B cell (primary cell): ENCODE measurements at regions not wholly inside any gene's neighbourhood (a gene's known extent, or its start where the extent isn't known, plus 50 kb on each side); places are given as distances from the start of the nearest gene placed in this dataset.

Experiments
- ATAC-seq: fragments of 200-7000 bp; cut with Tn5 transposase; one replicate; pipeline ENCODE4 v1.10.0; 2021; ENCODE audit warnings: low read depth, mild to moderate bottlenecking, moderate number of reproducible peaks, moderate library complexity
- CTCF ChIA-PET: fragments of 350-600 bp; sonication (Branson Sonifier 250); formaldehyde crosslinking; loops from one replicate; lab custom pipeline; 2021; ENCODE audit warnings: antibody characterized with exemption, inconsistent platforms; lab: Charles Lee
- POLR2A ChIA-PET: fragments of 350-600 bp; sonication (Branson Sonifier 250); formaldehyde crosslinking; loops from one replicate; lab custom pipeline; 2021; ENCODE audit warnings: antibody characterized with exemption; lab: Charles Lee
- DNase-seq: peaks from one replicate; pipeline ENCODE4 v3.0.0; 2013
- H2AFZ ChIP-seq: 2 replicates; pipeline ENCODE4 v1.6.1; 2012; ENCODE audit warnings: mild to moderate bottlenecking, low read depth, low read length; ENCODE audit not compliant: insufficient read depth, poor library complexity, severe bottlenecking
- H3K27ac ChIP-seq, 2 donors: 1 replicate in 1 of 2; 2 replicates in 1 of 2; pipeline ENCODE4 v1.5.1; 2012 to 2013; ENCODE audit warnings: low read length in 2 of 2, mild to moderate bottlenecking in 2 of 2, moderate library complexity in 1 of 2
- H3K27me3 ChIP-seq, 4 experiments: fragments of 200-600 bp in 1 of 4; sonication (generic) in 1 of 4; replicated peaks in 1 of 4; 1 replicate in 2 of 4; 2 replicates in 2 of 4; pipeline versions ENCODE4 v1.6.1 to v1.7.0; 2013 to 2016; ENCODE audit warnings: low read length in 3 of 4, mild to moderate bottlenecking in 2 of 4, mixed read lengths in 1 of 4, moderate library complexity in 1 of 4; ENCODE audit not compliant: insufficient read depth in 4 of 4, control insufficient read depth in 3 of 4; ENCODE audit errors: control extremely low read depth in 1 of 4
- H3K36me3 ChIP-seq, 2 experiments: replicated peaks in 1 of 2; 1 replicate in 1 of 2; 2 replicates in 1 of 2; pipeline versions ENCODE4 v1.6.1 to v1.7.1; 2013; ENCODE audit warnings: low read length in 1 of 2; ENCODE audit not compliant: insufficient read depth in 2 of 2, control insufficient read depth in 1 of 2; ENCODE audit errors: control extremely low read depth in 1 of 2, extremely low read depth in 1 of 2
- H3K4me1 ChIP-seq, 2 donors: fragments of 200-600 bp in 1 of 2; sonication (generic) in 1 of 2; 1 replicate in 1 of 2; 2 replicates in 1 of 2; pipeline versions ENCODE4 v1.5.1 to v1.6.1; 2013 to 2017; ENCODE audit warnings: low read length in 2 of 2; ENCODE audit not compliant: control insufficient read depth in 2 of 2, insufficient read depth in 2 of 2
- H3K4me2 ChIP-seq: replicated peaks from 2 replicates; pipeline ENCODE3; 2012; ENCODE audit warnings: mild to moderate bottlenecking, low read depth, low read length; ENCODE audit not compliant: poor library complexity, severe bottlenecking
- H3K4me3 ChIP-seq, 5 experiments: fragments of 200-600 bp in 1 of 5; sonication (generic) in 1 of 5; 1 replicate in 3 of 5; 2 replicates in 2 of 5; pipeline versions ENCODE4 v1.5.1 to v1.7.0; 2011 to 2016; ENCODE audit warnings: low read length in 4 of 5, mild to moderate bottlenecking in 4 of 5, low read depth in 2 of 5, control low read depth in 1 of 5, moderate library complexity in 1 of 5; ENCODE audit not compliant: insufficient read depth in 1 of 5; ENCODE audit errors: control extremely low read depth in 1 of 5, extremely low read depth in 1 of 5
- H3K79me2 ChIP-seq: fragments of 200-600 bp; sonication (generic); one replicate; pipeline ENCODE4 v1.6.0; 2016; ENCODE audit warnings: low read length; ENCODE audit not compliant: control insufficient read depth, insufficient read depth
- H3K9ac ChIP-seq: fragments of 200-600 bp; sonication (generic); 2 replicates; pipeline ENCODE4 v1.6.1; 2017; ENCODE audit warnings: mild to moderate bottlenecking, low read length, moderate library complexity
- H3K9me3 ChIP-seq, 3 donors: one replicate each; pipeline versions ENCODE4 v1.6.1 to v1.7.1; 2013; ENCODE audit warnings: low read length in 2 of 3; ENCODE audit not compliant: control insufficient read depth in 2 of 3, insufficient read depth in 1 of 3; ENCODE audit errors: control extremely low read depth in 1 of 3
- H4K20me1 ChIP-seq: 2 replicates; pipeline ENCODE4 v1.6.0; 2012; ENCODE audit warnings: mild to moderate bottlenecking, low read length; ENCODE audit not compliant: insufficient read depth, control insufficient read depth, poor library complexity, severe bottlenecking
- H3K27ac Mint-ChIP-seq: one replicate; pipeline ENCODE4 v1.8.0; 2021; ENCODE audit warnings: mixed read lengths
- H3K27me3 Mint-ChIP-seq: one replicate; pipeline ENCODE4 v1.8.0; 2021; ENCODE audit warnings: mixed read lengths
- H3K4me1 Mint-ChIP-seq: one replicate; pipeline ENCODE4 v1.8.0; 2021; ENCODE audit warnings: mixed read lengths
- H3K4me3 Mint-ChIP-seq: one replicate; pipeline ENCODE4 v1.8.0; 2021; ENCODE audit warnings: mixed read lengths
- H3K9me3 Mint-ChIP-seq: one replicate; pipeline ENCODE4 v1.8.0; 2022; ENCODE audit warnings: mixed read lengths; ENCODE audit not compliant: insufficient read depth
- CTCF ChIP-seq: fragments of 200-600 bp; IDR thresholded peaks from one replicate; pipeline ENCODE4 v1.8.0; 2022; ENCODE audit warnings: antibody characterized with exemption, mild to moderate bottlenecking
- EZH2 ChIP-seq: IDR thresholded peaks from 2 replicates; pipeline ENCODE4 v1.6.1; 2012; ENCODE audit warnings: borderline replicate concordance, low read depth, mild to moderate bottlenecking, moderate library complexity, low read length; ENCODE audit not compliant: insufficient read depth, poor library complexity, severe bottlenecking
- WGBS: methylation state at CpG from one replicate; pipeline ENCODE4 v1.1.5; 2013; ENCODE audit warnings: missing lambda C conversion rate; ENCODE audit not compliant: insufficient coverage; 5-methylcytosine and 5-hydroxymethylcytosine counted together
- intact Hi-C: fragments of 100-400 bp; cut with micrococcal nuclease; formaldehyde crosslinking; loops from one replicate; pipeline ENCODE4 v1.10.0; 2022

- no peak for ATAC-seq
- H3K36me3 ChIP-seq: no peaks in the 10 kb centered on the region
- H3K79me2 ChIP-seq: no peaks in the 10 kb centered on the region
- DNase-seq: no peak
- no peak overlapping the region for H3K27ac Mint-ChIP-seq
- no peak overlapping the region for H2AFZ ChIP-seq
- H3K27me3 Mint-ChIP-seq: no peaks in the 10 kb centered on the region
- 100% methylated on average over 1 of the region's 3 CpGs for WGBS
- H3K27me3 ChIP-seq: no peaks in the 10 kb centered on the region
- no peaks in the 10 kb centered on the region for H3K4me1 Mint-ChIP-seq
- H3K4me3 Mint-ChIP-seq: no peak overlapping the region
- no peak overlapping the region for H3K4me2 ChIP-seq
- no peak overlapping the region for H3K4me3 ChIP-seq
- intact Hi-C loops: no loop called here
- no peak overlapping the region for H3K9ac ChIP-seq
- H3K9me3 ChIP-seq: no peaks in the 10 kb centered on the region
- ChIA-PET CTCF (no interaction called here), POLR2A (no interaction called here)
- H3K27ac ChIP-seq: no peak overlapping the region
- TF ChIP-seq EZH2: no peak
- no peak for TF ChIP-seq CTCF
- no peaks in the 10 kb centered on the region for H3K4me1 ChIP-seq
- H4K20me1 ChIP-seq: no peaks in the 10 kb centered on the region
- H3K9me3 Mint-ChIP-seq: no peaks in the 10 kb centered on the region
Observed at GRCh38 chr2:56707218-56707617, 523.4 kb downstream of the CCDC85A start.

GRCh38 chr2:56707650-56708049, 523.9 kb downstream of the CCDC85A start:
- no peaks in the 10 kb centered on the region for H3K27me3 Mint-ChIP-seq
- TF ChIP-seq EZH2 (no peak), CTCF (no peak)
- no peak overlapping the region for H3K4me3 Mint-ChIP-seq
- H3K9me3 Mint-ChIP-seq: no peaks in the 10 kb centered on the region
- Histone ChIP-seq H3K4me1 (no peaks in the 10 kb centered on the region), H3K27ac (no peak overlapping the region), H2AFZ (no peak overlapping the region), H3K4me2 (no peak overlapping the region), H3K27me3 (no peaks in the 10 kb centered on the region), H3K79me2 (no peaks in the 10 kb centered on the region), H3K9me3 (no peaks in the 10 kb centered on the region), H4K20me1 (no peaks in the 10 kb centered on the region), H3K4me3 (no peak overlapping the region), H3K36me3 (no peaks in the 10 kb centered on the region), H3K9ac (no peak overlapping the region)
- ChIA-PET CTCF (no interaction called here), POLR2A (no interaction called here)
- DNase-seq: no peak
- no peaks in the 10 kb centered on the region for H3K4me1 Mint-ChIP-seq
- H3K27ac Mint-ChIP-seq: no peak overlapping the region
- intact Hi-C loops: no loop called here
- no CpG with 5 or more reads among the region's 2 CpGs for WGBS
- no peak for ATAC-seq
